ENCODE measurements at regions not wholly inside any gene's neighbourhood (a gene's known extent, or its start where the extent isn't known, plus 50 kb on each side); places are given as distances from the start of the nearest gene placed in this dataset.

DNA sequence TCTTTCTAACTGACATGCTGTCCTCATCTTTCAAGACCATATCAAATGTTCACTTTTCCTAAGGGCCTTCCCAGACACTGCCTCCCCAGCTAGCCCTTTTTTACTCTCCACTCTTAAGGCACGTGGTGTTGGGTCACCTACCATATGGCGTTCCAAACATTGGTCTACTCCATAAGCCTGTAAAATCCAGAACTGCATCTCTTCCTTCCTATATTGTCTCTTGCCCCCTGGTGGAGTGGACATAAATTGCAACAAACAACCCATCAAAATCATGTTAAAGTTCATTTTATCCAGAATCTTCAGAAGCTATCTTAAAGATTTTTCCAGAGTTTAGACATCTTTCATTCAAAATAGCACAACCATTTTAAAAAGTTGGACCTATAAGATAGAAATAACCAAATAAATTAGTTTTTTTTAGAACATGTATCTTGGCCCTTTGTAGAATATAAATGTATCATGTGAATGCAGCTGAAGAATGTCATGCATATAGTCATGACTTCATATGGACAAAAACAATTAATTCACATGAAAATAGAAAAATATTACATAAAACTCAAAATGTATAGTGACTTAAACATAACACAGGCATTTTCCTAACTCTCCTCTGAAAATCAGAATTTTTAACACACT, 180.6 kb upstream of the CHRM2 start:
- H2AFZ ChIP-seq (ENCODE audit: low read depth, low read length, severe bottlenecking) = no peak overlapping the region
- H3K4me3 ChIP-seq (ENCODE audit: insufficient read depth, low read length, poor library complexity, severe bottlenecking) = no peak overlapping the region
- H3K9me2 ChIP-seq (replicated peaks; ENCODE audit: insufficient read depth, low read length) = no peaks in the 10 kb centered on the region
- no peak overlapping the region for H3K9ac ChIP-seq (ENCODE audit: low read length)
- H3K79me2 ChIP-seq (ENCODE audit: insufficient read depth, low read length) = no peaks in the 10 kb centered on the region
- H3K27ac ChIP-seq (ENCODE audit: low read depth, low read length) = no peak overlapping the region
- H3K36me3 ChIP-seq (ENCODE audit: low read length) = no peaks in the 10 kb centered on the region
- no peaks in the 10 kb centered on the region for H4K20me1 ChIP-seq (ENCODE audit: low read depth, low read length)
- H3K4me2 ChIP-seq (ENCODE audit: low read depth, low read length, poor library complexity, severe bottlenecking) = no peak overlapping the region
- H3F3A ChIP-seq (ENCODE audit: insufficient read depth) = no peaks in the 10 kb centered on the region
- H3K9me3 ChIP-seq (ENCODE audit: insufficient read depth, low read length) = no peaks in the 10 kb centered on the region
- no peaks in the 10 kb centered on the region for H3K27me3 ChIP-seq (ENCODE audit: low read length)
- TF ChIP-seq EZH2phosphoT487 (conservative IDR thresholded peaks at IDR 0.05; ENCODE audit: low read length) = no peak
- TF ChIP-seq, protein P1, sequence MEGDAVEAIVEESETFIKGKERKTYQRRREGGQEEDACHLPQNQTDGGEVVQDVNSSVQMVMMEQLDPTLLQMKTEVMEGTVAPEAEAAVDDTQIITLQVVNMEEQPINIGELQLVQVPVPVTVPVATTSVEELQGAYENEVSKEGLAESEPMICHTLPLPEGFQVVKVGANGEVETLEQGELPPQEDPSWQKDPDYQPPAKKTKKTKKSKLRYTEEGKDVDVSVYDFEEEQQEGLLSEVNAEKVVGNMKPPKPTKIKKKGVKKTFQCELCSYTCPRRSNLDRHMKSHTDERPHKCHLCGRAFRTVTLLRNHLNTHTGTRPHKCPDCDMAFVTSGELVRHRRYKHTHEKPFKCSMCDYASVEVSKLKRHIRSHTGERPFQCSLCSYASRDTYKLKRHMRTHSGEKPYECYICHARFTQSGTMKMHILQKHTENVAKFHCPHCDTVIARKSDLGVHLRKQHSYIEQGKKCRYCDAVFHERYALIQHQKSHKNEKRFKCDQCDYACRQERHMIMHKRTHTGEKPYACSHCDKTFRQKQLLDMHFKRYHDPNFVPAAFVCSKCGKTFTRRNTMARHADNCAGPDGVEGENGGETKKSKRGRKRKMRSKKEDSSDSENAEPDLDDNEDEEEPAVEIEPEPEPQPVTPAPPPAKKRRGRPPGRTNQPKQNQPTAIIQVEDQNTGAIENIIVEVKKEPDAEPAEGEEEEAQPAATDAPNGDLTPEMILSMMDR (IDR thresholded peaks at IDR 0.05; ENCODE audit: insufficient read depth, low read length, poor library complexity, severe bottlenecking) = peak; percentile 38

- Histone ChIP-seq H3K27me3 (ENCODE audit: low read length) (no peaks in the 10 kb centered on the region), H4K20me1 (ENCODE audit: low read depth, low read length) (no peaks in the 10 kb centered on the region), H3K9me3 (ENCODE audit: insufficient read depth, low read length) (no peaks in the 10 kb centered on the region), H3K9me2 (replicated peaks; ENCODE audit: insufficient read depth, low read length) (no peaks in the 10 kb centered on the region), H3F3A (ENCODE audit: insufficient read depth) (no peaks in the 10 kb centered on the region), H2AFZ (ENCODE audit: low read depth, low read length, severe bottlenecking) (no peak overlapping the region), H3K9ac (ENCODE audit: low read length) (no peak overlapping the region), H3K36me3 (ENCODE audit: low read length) (no peaks in the 10 kb centered on the region), H3K27ac (ENCODE audit: low read depth, low read length) (no peak overlapping the region), H3K79me2 (ENCODE audit: insufficient read depth, low read length) (no peaks in the 10 kb centered on the region), H3K4me3 (ENCODE audit: insufficient read depth, low read length, poor library complexity, severe bottlenecking) (no peak overlapping the region), H3K4me2 (ENCODE audit: low read depth, low read length, poor library complexity, severe bottlenecking) (no peak overlapping the region)
- no peak for TF ChIP-seq EZH2phosphoT487 (conservative IDR thresholded peaks at IDR 0.05; ENCODE audit: low read length)
- TF ChIP-seq, protein P1 (IDR thresholded peaks at IDR 0.05; ENCODE audit: insufficient read depth, low read length, poor library complexity, severe bottlenecking) = no peak
Observed at GRCh38 chr7:136685501-136686173, 182.8 kb upstream of the CHRM2 start.

DNA sequence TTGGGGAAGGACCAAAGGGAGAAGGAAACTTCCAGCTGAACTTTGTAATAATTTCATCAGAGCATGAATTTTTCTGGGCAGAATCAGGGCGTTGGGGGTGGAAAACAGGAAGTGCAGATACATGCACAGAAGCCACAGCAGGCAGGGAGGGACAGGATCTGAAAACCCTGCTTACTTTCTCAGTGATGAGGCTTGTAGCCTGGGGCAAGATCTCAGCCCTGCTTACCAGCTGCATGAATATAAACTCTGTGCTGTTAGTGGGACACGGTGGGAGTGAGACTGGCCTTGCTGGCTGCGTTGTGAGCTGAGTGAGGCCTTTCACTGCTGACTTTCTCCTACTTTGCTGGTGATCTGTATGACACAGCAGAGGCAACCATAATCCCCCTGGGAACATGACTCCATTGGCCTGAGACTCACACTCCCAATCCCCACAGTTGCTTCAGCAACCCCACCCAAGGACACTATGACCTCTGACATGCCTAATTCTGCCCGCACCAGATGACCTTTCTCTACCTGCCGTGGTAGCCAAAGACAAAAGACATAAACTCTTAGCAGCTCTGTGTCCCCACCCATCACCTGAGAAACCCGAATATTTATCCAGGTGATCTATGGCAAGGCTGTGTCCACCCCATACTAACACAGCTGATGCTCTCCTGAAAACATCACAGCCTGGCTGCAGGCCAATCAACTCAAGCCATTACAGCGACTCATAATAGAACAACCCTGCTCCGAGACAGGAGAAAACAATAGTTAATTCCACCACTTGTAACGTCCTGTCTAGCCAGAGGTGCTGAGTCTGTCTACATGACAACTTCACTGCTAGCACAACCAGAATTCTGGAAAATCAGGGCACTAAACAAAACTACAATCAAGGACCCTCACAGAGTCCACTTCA, 190.7 kb upstream of the CHRM2 start:
- H3K9ac ChIP-seq (ENCODE audit: low read length) = no peak overlapping the region
- no peaks in the 10 kb centered on the region for H3K9me3 ChIP-seq (ENCODE audit: insufficient read depth, low read length)
- H3F3A ChIP-seq (ENCODE audit: insufficient read depth) = no peaks in the 10 kb centered on the region
- H3K27ac ChIP-seq (ENCODE audit: low read depth, low read length) = no peak overlapping the region
- no peak for TF ChIP-seq EZH2phosphoT487 (conservative IDR thresholded peaks at IDR 0.05; ENCODE audit: low read length)
- TF ChIP-seq, protein P1 (IDR thresholded peaks at IDR 0.05; ENCODE audit: insufficient read depth, low read length, poor library complexity, severe bottlenecking) = no peak
- no peaks in the 10 kb centered on the region for H3K36me3 ChIP-seq (ENCODE audit: low read length)
- no peak overlapping the region for H2AFZ ChIP-seq (ENCODE audit: low read depth, low read length, severe bottlenecking)
- H3K4me3 ChIP-seq (ENCODE audit: insufficient read depth, low read length, poor library complexity, severe bottlenecking) = no peak overlapping the region
- no peaks in the 10 kb centered on the region for H3K9me2 ChIP-seq (replicated peaks; ENCODE audit: insufficient read depth, low read length)
- H3K4me2 ChIP-seq (ENCODE audit: low read depth, low read length, poor library complexity, severe bottlenecking) = no peak overlapping the region
- no peaks in the 10 kb centered on the region for H3K79me2 ChIP-seq (ENCODE audit: insufficient read depth, low read length)
- H4K20me1 ChIP-seq (ENCODE audit: low read depth, low read length) = no peaks in the 10 kb centered on the region
- no peaks in the 10 kb centered on the region for H3K27me3 ChIP-seq (ENCODE audit: low read length)
